CD4-positive, alpha-beta T cell treated with Interleukin-15 for 1 hour (primary cell): ENCODE measurements at regions not wholly inside any gene's neighbourhood (a gene's known extent, or its start where the extent isn't known, plus 50 kb on each side); places are given as distances from the start of the nearest gene placed in this dataset.

Experiments used
- DNase-seq: peaks from one replicate; pipeline ENCODE4 v3.0.0-alpha.2; 2020

- DNase-seq: no peak
These were observed 555.4 kb downstream of the SLC4A3 start for GRCh38 chr2:220182790-220183189.

GRCh38 chr2:220185766-220186305 lies 558.4 kb downstream of the SLC4A3 start:
- DNase-seq: no peak

- no peak for DNase-seq
These were observed 560.6 kb downstream of the SLC4A3 start for GRCh38 chr2:220188031-220188430.

GRCh38 chr2:220191031-220191430 lies 563.6 kb downstream of the SLC4A3 start:
- no peak for DNase-seq

GRCh38 chr2:220191737-220192136 lies 564.3 kb downstream of the SLC4A3 start:
- no peak for DNase-seq

GRCh38 chr2:220192994-220193753 lies 565.7 kb downstream of the SLC4A3 start:
- DNase-seq: no peak

- no peak for DNase-seq
These were observed 567.5 kb downstream of the SLC4A3 start for GRCh38 chr2:220194630-220195584.

- no peak for DNase-seq
These were observed 571.5 kb downstream of the SLC4A3 start for GRCh38 chr2:220198896-220199295.

- DNase-seq: no peak
These were observed 574.6 kb downstream of the SLC4A3 start for GRCh38 chr2:220202066-220202465.

- no peak for DNase-seq
These were observed 581.7 kb downstream of the SLC4A3 start for GRCh38 chr2:220209093-220209492.

GRCh38 chr2:220209751-220210150 lies 582.3 kb downstream of the SLC4A3 start:
- DNase-seq: no peak

GRCh38 chr2:220212296-220213080 lies 585.1 kb downstream of the SLC4A3 start:
- no peak for DNase-seq

- no peak for DNase-seq
These were observed 588.4 kb downstream of the SLC4A3 start for GRCh38 chr2:220215785-220216184.

- no peak for DNase-seq
These were observed 591.9 kb downstream of the SLC4A3 start for GRCh38 chr2:220219371-220219770.

- no peak for DNase-seq
These were observed 592.6 kb downstream of the SLC4A3 start for GRCh38 chr2:220220009-220220408.

- DNase-seq: no peak
These were observed 594.6 kb downstream of the SLC4A3 start for GRCh38 chr2:220221992-220222391.

GRCh38 chr2:220224691-220225543 lies 597.5 kb downstream of the SLC4A3 start:
- no peak for DNase-seq

- DNase-seq: no peak
These were observed 598.6 kb downstream of the SLC4A3 start for GRCh38 chr2:220226076-220226475.

- DNase-seq: no peak
These were observed 599.1 kb downstream of the SLC4A3 start for GRCh38 chr2:220226546-220226945.

- no peak for DNase-seq
These were observed 600.0 kb downstream of the SLC4A3 start for GRCh38 chr2:220227266-220227920.

- DNase-seq: no peak
These were observed 601.0 kb downstream of the SLC4A3 start for GRCh38 chr2:220228310-220229006.
